ENCODE measurements at regions not wholly inside any gene's neighbourhood (a gene's known extent, or its start where the extent isn't known, plus 50 kb on each side); places are given as distances from the start of the nearest gene placed in this dataset.
"Not testable (repeated sequence)": the region's sequence is repeated elsewhere in the genome, so short reads cannot be mapped to it uniquely, and the experiment has no call there.

- not testable (repeated sequence) for ATAC-seq
Observed at GRCh38 chr20:29120088-29120487, 2137.4 kb upstream of the DEFB115 start.

- ATAC-seq, result peak; percentile 72
Observed at GRCh38 chr20:29120575-29120974, 2136.9 kb upstream of the DEFB115 start.

GRCh38 chr20:29122784-29123183, 2134.7 kb upstream of the DEFB115 start:
- peak; percentile 59 for ATAC-seq

GRCh38 chr20:29123861-29124260, 2133.6 kb upstream of the DEFB115 start:
- ATAC-seq, result peak; percentile 42

Data from esophagus mucosa (tissue), 1 donor.